Islet precursor cell (in vitro differentiated cells): ENCODE measurements at regions not wholly inside any gene's neighbourhood (a gene's known extent, or its start where the extent isn't known, plus 50 kb on each side); places are given as distances from the start of the nearest gene placed in this dataset.

Experiments
- DNase-seq: peaks from one replicate; pipeline ENCODE4 v3.0.0-alpha.2; 2018

DNA sequence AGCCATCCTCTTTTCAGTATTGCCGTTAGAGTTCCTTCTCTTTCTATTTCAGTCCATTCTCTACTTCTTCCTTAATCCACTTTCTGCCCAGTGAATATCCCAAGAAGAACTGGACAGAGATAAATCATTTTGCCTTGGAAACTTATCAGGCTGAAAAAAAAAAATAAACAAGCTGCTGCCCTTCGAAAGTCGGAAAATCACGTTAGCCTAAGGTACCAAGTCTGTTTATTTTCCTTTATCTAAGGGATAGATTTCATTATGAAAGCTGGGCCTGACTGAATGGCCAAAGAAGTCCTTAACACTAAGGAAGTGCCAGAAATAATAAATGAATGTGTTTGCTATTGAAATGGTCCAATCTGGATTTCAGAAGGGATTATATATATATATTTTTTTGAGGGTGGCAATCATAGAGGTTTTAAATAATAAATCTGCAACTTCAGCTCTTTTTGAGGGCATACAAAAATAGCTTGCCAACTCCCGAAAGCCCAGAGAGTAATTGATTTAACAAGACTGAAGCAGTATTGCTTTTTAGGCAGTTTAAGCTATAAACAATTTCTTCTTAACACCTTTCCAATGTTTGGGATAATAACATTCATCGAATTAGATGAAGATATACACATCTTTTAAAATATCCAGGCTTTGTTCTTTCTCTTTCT lies 127.0 kb upstream of the STMND1 start:
- DNase-seq, result no peak

DNA sequence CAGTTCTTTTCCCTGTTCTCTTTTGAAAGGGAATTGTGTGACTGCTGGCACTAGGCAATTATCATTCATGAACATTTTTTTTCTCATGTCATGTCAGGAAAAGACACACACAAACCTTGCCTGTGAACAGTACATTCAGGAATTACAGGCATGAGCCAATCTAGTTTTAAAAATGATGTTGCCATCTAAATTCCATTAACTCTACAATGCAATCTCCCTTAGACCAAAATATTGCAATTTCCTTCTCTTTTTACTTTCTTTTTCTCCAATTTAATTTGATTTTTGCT lies 127.5 kb upstream of the STMND1 start:
- no peak for DNase-seq

- no peak for DNase-seq
Observed at GRCh38 chr6:16973545-16974386, 128.1 kb upstream of the STMND1 start.

DNA sequence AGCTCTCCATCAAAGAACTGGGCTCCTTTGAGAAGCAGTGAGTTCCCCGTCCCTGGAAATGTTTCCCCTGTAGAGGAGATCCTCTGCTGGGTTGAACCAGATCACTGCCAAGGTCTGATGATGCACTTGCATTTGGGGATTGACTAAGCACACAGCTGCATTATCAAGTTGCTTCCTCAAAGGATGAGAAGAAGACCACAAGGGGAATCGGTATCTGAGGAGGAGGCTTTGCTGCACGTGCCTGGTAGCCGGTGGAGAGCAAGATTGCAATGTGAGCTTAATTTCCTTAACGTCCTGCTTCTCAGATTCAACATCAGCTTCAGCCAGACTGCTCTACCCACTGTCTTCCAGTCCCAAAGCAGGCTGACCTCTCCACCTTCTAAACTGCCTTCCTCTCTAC lies 128.8 kb upstream of the STMND1 start:
- no peak for DNase-seq

DNA sequence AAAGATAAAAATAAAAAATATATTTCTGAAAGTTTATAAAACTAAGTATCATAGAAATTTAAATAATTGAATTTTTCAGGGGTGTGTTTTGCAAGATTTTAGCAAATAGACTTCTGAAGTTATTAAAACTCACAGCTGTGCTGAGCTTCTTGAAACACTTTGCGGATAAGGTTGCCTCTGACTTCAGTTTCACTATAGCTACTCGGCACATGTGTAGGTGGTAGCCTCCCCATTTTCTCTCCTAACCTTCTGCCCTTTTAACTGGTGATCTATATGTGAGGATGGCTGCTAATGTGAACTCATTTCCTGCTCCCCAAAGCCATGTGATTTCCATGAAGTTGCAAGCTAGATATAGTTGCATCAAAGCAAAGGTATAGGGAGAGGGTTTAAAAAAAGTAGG lies 129.3 kb upstream of the STMND1 start:
- DNase-seq, result no peak

DNA sequence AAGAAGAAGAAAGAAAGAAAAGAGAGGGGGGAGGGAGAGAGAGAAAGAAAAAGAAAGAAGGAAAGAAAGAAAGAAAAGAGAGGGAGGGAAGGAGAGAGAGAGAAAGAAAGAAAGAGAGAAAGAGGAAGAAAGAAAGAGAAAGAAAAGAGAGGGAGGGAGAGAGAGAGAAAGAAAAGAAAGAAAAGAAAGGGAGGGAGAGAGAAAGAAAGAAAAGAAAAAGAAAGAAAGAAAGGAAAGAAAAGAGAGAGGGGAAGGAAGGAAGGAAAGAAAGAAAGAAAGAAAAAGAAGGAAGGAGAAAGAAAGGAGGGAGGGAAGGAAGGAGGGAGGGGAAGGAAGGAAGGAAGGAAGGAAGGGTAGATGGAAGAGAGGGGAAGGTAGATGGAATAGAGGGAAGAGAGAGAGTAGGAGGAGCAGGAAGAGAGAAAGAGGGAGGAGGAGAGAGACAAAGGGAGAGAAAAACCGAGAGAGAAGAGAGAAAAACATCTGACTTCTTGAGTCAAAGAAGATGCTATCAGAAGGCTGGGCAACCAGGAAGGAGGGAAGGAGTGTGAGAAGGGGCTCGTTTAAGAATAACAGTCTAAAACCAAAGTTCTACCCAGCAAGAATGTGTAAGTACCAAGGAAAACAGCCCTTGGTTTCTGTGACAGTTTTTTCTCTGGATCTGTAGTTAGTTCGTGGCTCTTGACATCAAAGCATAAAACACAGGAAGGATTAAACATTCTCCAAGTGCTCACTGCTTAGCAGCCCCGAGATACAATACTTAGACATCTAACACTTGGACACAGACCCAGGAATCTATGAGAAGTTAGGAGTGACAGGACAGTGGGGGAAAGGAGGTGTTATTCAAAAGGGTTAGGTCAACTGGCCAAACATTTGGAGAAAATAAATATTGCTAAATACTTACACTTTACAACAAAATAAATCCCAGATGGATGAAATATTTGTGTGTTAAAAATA lies 131.9 kb upstream of the STMND1 start:
- no peak for DNase-seq

DNA sequence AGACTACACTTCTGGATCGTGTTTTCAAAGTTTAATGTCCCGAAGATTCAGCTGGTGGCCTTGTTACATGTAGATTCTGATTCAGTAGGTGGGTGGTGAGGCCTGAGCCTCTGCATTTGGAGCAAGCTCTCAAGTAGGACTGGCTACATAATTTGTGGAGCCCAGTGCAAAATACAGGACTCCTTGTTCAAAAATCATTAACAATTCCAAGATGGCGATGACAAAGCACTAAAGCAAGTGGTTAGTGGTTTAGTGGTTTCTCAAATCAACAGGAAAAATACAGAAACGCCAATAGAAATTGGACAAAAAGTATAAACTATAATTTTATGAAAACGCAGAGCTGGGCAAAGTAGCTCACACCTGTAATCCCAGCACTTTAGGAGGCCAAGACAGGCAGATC lies 133.7 kb upstream of the STMND1 start:
- DNase-seq, result no peak

DNA sequence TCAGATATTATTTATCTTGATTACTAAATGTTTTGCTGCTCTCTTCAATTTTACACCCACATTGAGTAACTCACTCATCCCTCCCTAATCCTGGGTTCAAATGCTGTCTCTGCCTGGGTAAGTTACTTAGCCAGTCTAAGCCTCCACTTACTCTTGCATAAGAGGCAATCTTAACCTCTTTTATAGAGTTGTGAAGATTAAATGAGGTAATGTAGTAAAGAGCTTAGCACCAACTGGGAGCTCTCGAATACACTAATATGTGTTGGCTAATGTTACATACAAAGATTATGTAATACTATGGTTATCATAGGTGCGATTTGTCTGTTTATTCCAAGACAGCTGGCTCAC lies 134.4 kb upstream of the STMND1 start:
- no peak for DNase-seq

DNA sequence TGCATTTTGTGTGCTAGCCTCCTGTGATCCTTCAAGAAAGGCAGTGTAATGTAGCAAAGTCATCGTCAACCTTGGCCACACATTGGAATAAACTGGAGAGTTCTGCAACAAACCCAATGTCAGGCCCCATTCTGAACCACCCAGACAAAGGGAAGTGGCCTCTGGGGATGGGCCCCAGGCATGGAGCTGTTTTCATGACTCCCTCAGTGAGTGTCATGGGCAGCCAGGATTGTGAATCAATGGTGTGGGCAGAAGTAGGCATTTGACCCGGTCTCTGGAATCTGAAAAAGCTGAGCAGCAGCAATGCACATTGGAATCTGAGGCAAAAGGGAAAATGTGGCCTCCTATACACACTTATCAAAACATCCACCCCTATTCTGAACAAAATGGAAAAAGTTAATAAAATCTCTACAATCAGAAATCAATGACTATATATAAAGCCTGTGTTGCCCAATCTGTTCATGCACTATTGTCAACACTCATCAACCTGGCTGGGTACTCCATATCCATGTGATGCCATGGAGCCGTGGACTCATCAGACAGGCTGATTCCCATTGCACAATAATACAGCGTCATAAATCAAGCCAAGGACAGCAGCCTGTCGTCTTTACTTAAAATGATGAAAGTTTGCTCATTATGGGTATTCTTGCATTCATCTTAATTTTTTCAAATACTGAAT lies 134.9 kb upstream of the STMND1 start:
- DNase-seq, result no peak

GRCh38 chr6:16965689-16966088 lies 136.2 kb upstream of the STMND1 start:
- DNase-seq, result no peak

DNA sequence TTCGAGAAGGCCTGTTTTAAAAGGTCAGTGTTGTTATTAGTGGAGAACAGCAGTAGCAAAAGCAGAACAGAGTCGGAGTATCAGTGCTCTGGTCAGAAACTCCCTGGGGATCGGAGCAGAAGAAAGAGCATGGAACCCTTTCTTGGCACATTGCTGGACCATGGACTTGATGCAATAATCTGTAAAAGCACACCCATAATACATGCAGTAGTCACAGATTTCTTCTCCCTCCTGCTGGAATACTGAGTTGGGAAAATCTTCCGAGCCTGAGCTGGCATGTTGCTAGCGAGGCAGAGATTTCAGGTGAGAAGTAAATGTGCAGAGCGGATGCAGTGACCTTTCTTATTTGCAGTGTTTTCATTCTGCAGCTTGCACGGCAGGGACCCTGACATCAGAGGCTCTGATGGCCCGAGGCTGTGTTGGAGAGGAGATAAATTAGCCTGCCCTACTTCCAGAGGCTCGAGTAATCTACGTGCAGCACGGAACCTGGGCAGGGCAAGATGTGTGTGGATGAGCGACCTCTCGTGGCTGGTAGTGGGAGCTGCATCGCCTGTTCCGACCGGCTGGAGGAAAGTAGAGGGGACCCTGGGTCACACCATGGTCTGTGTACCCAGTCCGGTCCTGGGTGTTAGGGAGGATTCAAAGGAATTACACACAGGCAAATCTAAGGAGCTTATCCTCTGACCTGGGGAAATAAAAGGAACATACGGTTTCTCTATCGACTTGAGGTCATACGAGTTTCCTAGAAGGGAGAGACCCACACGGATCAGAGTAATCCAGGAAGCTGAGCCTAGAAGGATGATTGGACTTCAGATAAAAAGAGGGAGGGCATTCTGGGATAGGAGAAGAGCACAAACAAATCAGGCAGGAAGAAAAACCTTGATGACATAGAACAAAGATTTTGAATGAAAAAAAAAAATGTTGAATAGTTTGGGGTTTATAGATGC lies 137.0 kb upstream of the STMND1 start:
- peak; percentile 94 for DNase-seq

GRCh38 chr6:16961577-16961976 lies 140.3 kb upstream of the STMND1 start:
- DNase-seq, result no peak

DNA sequence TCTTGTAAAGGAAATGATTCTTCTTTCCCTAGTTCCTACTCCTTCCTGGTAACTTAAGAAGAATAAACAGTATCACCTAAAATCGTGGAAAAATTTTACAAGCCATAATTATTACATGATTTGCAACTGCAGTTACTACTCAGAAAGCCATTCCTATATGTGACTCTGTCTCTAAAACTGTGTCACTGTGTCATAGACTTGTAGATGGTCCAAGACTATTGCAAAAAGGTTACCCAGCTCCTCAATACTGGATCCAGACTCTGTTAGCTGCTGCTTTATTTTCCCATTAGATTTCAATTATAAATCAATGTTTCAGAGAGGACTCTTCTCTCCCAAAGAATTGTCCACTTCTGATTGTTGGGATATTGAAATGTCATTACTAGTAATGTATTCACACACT lies 142.1 kb upstream of the STMND1 start:
- no peak for DNase-seq

- DNase-seq, result no peak
Observed at GRCh38 chr6:16956361-16956760, 145.5 kb upstream of the STMND1 start.

DNA sequence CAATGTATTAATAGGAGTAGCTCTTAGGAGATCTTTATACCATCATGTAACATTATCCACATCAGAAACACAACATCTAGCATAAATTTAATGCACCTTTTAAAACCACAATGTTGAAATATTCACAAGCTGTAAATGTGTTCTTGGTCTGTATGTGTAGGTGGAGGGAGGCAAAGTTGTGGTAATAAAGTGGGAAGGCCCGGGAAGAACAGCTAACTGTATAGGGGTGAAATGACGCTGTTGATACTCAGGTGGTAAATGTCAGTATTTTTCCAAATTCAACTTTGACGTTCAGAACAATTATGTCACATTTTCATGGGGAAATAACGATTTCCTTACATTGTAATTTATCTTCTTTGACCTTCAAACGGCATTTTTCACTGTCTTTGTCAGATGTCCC lies 146.0 kb upstream of the STMND1 start:
- DNase-seq, result no peak

- no peak for DNase-seq
Observed at GRCh38 chr6:16953905-16954304, 147.9 kb upstream of the STMND1 start.

DNA sequence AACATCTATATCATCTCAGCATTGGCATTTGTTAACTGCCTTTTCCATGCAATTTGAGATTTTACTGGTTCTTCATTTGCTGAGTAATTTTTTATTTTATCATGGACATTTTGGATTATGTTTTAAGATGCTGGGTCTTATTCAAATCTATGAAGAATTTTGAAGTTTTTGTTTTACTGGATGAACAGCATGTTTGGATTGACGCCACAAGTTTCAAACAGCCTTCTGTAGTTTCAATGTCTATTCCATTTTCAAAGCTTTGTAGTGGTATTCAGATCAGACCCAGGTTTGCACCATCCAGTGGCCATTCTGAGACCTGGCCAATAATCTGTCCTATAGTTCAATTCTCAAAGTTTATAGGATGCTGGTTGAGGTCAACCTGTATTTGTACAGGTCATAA lies 148.4 kb upstream of the STMND1 start:
- no peak for DNase-seq

- no peak for DNase-seq
Observed at GRCh38 chr6:16950825-16951495, 150.9 kb upstream of the STMND1 start.

GRCh38 chr6:16950302-16950701 lies 151.5 kb upstream of the STMND1 start:
- no peak for DNase-seq

DNA sequence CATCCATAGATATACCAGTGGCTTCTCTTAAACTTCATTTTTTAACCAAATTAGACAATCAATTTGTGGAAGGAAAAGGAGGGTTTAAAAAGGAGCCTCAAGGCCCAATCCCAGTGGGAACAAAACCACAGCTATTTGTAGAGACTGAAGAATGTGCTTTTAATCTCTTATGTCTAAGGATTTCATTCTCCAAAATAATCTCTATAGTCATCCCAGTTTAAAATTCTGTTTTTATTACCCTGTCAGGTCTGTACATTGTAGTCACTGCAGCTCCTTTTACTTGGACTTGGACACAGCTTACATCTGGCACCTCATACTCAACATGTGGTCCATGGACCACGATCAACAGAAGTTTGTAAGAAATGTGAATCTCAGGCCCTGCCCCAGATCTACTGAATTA lies 152.1 kb upstream of the STMND1 start:
- no peak for DNase-seq

GRCh38 chr6:16948396-16948795 lies 153.5 kb upstream of the STMND1 start:
- DNase-seq, result no peak
